NB4 (cell line): ENCODE measurements at regions not wholly inside any gene's neighbourhood (a gene's known extent, or its start where the extent isn't known, plus 50 kb on each side); places are given as distances from the start of the nearest gene placed in this dataset.

Experiments used
- MYC ChIP-seq: IDR thresholded peaks from 2 replicates; pipeline ENCODE4 v1.6.1; 2011; ENCODE audit warnings: low read depth, low read length
- POLR2A ChIP-seq: IDR thresholded peaks from 2 replicates; pipeline ENCODE4 v1.6.1; 2011; ENCODE audit warnings: mild to moderate bottlenecking; ENCODE audit not compliant: insufficient read length; ENCODE audit errors: extremely low read depth
- TF ChIP-seq, protein P1 (sequence below): IDR thresholded peaks from one replicate; pipeline ENCODE4 v1.5.1; 2012; ENCODE audit warnings: low read depth, low read length
- TF ChIP-seq, protein P2 (sequence below): IDR thresholded peaks from 2 replicates; pipeline ENCODE4 v1.6.1; 2011; ENCODE audit warnings: low read depth, low read length

DNA sequence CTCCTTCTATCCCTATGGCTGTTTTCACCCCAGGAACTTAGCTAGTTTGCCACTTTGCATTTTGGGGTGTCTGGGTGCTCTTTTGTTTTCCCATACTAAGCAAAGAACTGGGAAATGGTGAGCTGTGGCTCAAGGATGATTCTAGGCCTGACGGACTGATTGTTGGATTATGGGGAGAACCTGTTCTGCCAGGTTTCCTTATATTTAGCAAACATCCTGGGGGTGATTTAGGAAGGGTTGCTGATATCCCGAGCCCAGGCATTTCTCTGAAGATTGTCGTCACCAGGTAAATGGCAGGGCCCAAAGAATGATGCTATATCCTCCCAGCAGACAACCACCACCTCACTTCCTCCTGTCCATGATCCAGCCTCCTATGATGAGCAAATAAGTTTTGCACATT, 72.1 kb upstream of the GRB10 start:
- TF ChIP-seq, protein P1, sequence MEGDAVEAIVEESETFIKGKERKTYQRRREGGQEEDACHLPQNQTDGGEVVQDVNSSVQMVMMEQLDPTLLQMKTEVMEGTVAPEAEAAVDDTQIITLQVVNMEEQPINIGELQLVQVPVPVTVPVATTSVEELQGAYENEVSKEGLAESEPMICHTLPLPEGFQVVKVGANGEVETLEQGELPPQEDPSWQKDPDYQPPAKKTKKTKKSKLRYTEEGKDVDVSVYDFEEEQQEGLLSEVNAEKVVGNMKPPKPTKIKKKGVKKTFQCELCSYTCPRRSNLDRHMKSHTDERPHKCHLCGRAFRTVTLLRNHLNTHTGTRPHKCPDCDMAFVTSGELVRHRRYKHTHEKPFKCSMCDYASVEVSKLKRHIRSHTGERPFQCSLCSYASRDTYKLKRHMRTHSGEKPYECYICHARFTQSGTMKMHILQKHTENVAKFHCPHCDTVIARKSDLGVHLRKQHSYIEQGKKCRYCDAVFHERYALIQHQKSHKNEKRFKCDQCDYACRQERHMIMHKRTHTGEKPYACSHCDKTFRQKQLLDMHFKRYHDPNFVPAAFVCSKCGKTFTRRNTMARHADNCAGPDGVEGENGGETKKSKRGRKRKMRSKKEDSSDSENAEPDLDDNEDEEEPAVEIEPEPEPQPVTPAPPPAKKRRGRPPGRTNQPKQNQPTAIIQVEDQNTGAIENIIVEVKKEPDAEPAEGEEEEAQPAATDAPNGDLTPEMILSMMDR = no peak
- TF ChIP-seq POLR2A (no peak), MYC (no peak)
- TF ChIP-seq, protein P2, sequence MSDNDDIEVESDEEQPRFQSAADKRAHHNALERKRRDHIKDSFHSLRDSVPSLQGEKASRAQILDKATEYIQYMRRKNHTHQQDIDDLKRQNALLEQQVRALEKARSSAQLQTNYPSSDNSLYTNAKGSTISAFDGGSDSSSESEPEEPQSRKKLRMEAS = no peak
